ENCODE measurements at regions not wholly inside any gene's neighbourhood (a gene's known extent, or its start where the extent isn't known, plus 50 kb on each side); places are given as distances from the start of the nearest gene placed in this dataset.
"Not testable (repeated sequence)": the region's sequence is repeated elsewhere in the genome, so short reads cannot be mapped to it uniquely, and the experiment has no call there.

GRCh38 chr4:129282293-129282692, 186.3 kb downstream of the C4orf33 start:
- no peak overlapping the region for H3K27ac ChIP-seq (ENCODE audit: low read depth in 1 of 2, low read length in 1 of 2)
- H3K9ac ChIP-seq (ENCODE audit: insufficient read depth in 1 of 2, low read length in 2 of 2): no peak overlapping the region
- H3K9me3 ChIP-seq (ENCODE audit: control insufficient read depth in 4 of 4, insufficient read depth in 3 of 4, low read length in 3 of 4): no peaks in the 10 kb centered on the region
- DNase-seq (no peak), ATAC-seq (ENCODE audit: insufficient read depth, low FRiP score) (no peak)
- H3K4me3 ChIP-seq: no peak overlapping the region
- TF ChIP-seq CTCF (IDR thresholded peaks at IDR 0.05; ENCODE audit: control extremely low read depth, extremely low read depth): no peak
- peaks cover 0 to 4% (median 3%) of the 10 kb centered on the region in 5 donors for H3K4me1 ChIP-seq (ENCODE audit: control insufficient read depth in 5 of 5, insufficient read depth in 5 of 5, low read length in 5 of 5)
- H3K27me3 ChIP-seq (ENCODE audit: control insufficient read depth in 3 of 3, insufficient read depth in 3 of 3, low read length in 2 of 3): no peaks in the 10 kb centered on the region
- no peaks in the 10 kb centered on the region for H3K36me3 ChIP-seq (ENCODE audit: control insufficient read depth in 4 of 4, insufficient read depth in 4 of 4, low read length in 4 of 4)

- H3K4me3 ChIP-seq; DNase-seq; H3K36me3 ChIP-seq (ENCODE audit: control insufficient read depth in 4 of 4, insufficient read depth in 4 of 4, low read length in 4 of 4); ATAC-seq (ENCODE audit: insufficient read depth, low FRiP score); H3K27me3 ChIP-seq (ENCODE audit: control insufficient read depth in 3 of 3, insufficient read depth in 3 of 3, low read length in 2 of 3); H3K9me3 ChIP-seq (ENCODE audit: control insufficient read depth in 4 of 4, insufficient read depth in 3 of 4, low read length in 3 of 4); H3K27ac ChIP-seq (ENCODE audit: low read depth in 1 of 2, low read length in 1 of 2); H3K4me1 ChIP-seq (ENCODE audit: control insufficient read depth in 5 of 5, insufficient read depth in 5 of 5, low read length in 5 of 5); H3K9ac ChIP-seq (ENCODE audit: insufficient read depth in 1 of 2, low read length in 2 of 2): not testable (repeated sequence)
- 73 to 79% methylated on average over 4 of the region's 4 CpGs for WGBS, 2 donors
These were observed 196.2 kb downstream of the C4orf33 start for GRCh38 chr4:129292194-129292593.

- Histone ChIP-seq H3K27ac (ENCODE audit: low read depth in 1 of 2, low read length in 1 of 2) (no peak overlapping the region), H3K9ac (ENCODE audit: insufficient read depth in 1 of 2, low read length in 2 of 2) (no peak overlapping the region)
- no peak for ATAC-seq (ENCODE audit: insufficient read depth, low FRiP score)
These were observed 218.8 kb downstream of the C4orf33 start for GRCh38 chr4:129314781-129315180.

GRCh38 chr4:129322920-129323319, 227.0 kb downstream of the C4orf33 start:
- WGBS, 2 donors: 56 to 64% methylated on average over 4 of the region's 4 CpGs
- TF ChIP-seq CTCF (IDR thresholded peaks at IDR 0.05; ENCODE audit: control extremely low read depth, extremely low read depth): no peak
- ATAC-seq (ENCODE audit: insufficient read depth, low FRiP score): no peak
- no peaks in the 10 kb centered on the region for H3K27me3 ChIP-seq (ENCODE audit: control insufficient read depth in 3 of 3, insufficient read depth in 3 of 3, low read length in 2 of 3)
- no peak overlapping the region for H3K4me3 ChIP-seq
- no peaks in the 10 kb centered on the region for H3K4me1 ChIP-seq (ENCODE audit: control insufficient read depth in 5 of 5, insufficient read depth in 5 of 5, low read length in 5 of 5)
- no peak overlapping the region for H3K27ac ChIP-seq (ENCODE audit: low read depth in 1 of 2, low read length in 1 of 2)
- no peak for DNase-seq
- no peak overlapping the region for H3K9ac ChIP-seq (ENCODE audit: insufficient read depth in 1 of 2, low read length in 2 of 2)
- no peaks in the 10 kb centered on the region for H3K36me3 ChIP-seq (ENCODE audit: control insufficient read depth in 4 of 4, insufficient read depth in 4 of 4, low read length in 4 of 4)
- no peaks in the 10 kb centered on the region for H3K9me3 ChIP-seq (ENCODE audit: control insufficient read depth in 4 of 4, insufficient read depth in 3 of 4, low read length in 3 of 4)

More at GRCh38 chr4:129314781-129315180, 218.8 kb downstream of the C4orf33 start:
- no peak for DNase-seq
- H3K4me1 ChIP-seq (ENCODE audit: control insufficient read depth in 5 of 5, insufficient read depth in 5 of 5, low read length in 5 of 5): no peaks in the 10 kb centered on the region
- no peaks in the 10 kb centered on the region for H3K27me3 ChIP-seq (ENCODE audit: control insufficient read depth in 3 of 3, insufficient read depth in 3 of 3, low read length in 2 of 3)
- H3K9me3 ChIP-seq (ENCODE audit: control insufficient read depth in 4 of 4, insufficient read depth in 3 of 4, low read length in 3 of 4): no peaks in the 10 kb centered on the region
- no peak overlapping the region for H3K4me3 ChIP-seq
- WGBS, 2 donors: 96 to 100% methylated on average over 2 of the region's 2 CpGs
- no peak for TF ChIP-seq CTCF (IDR thresholded peaks at IDR 0.05; ENCODE audit: control extremely low read depth, extremely low read depth)
- no peaks in the 10 kb centered on the region for H3K36me3 ChIP-seq (ENCODE audit: control insufficient read depth in 4 of 4, insufficient read depth in 4 of 4, low read length in 4 of 4)

All from lung (tissue), 11 donors.